22Rv1 (cell line): ENCODE measurements at regions not wholly inside any gene's neighbourhood (a gene's known extent, or its start where the extent isn't known, plus 50 kb on each side); places are given as distances from the start of the nearest gene placed in this dataset.
A peak's percentile ranks its signal among the peaks of the same experiment; 100 is the strongest.

Experiments
- H3K27ac ChIP-seq: fragments of 450-650 bp; 2 replicates; pipeline ENCODE4 v1.5.1; 2017
- ZFX ChIP-seq: fragments of 450-650 bp; IDR thresholded peaks from 2 replicates; pipeline ENCODE4 v1.6.1; 2017; ENCODE audit warnings: antibody characterized with exemption, borderline replicate concordance
- TF ChIP-seq, protein P1 (sequence below): fragments of 450-650 bp; IDR thresholded peaks from 2 replicates; pipeline ENCODE4 v1.5.1; 2017; ENCODE audit warnings: mild to moderate bottlenecking

DNA sequence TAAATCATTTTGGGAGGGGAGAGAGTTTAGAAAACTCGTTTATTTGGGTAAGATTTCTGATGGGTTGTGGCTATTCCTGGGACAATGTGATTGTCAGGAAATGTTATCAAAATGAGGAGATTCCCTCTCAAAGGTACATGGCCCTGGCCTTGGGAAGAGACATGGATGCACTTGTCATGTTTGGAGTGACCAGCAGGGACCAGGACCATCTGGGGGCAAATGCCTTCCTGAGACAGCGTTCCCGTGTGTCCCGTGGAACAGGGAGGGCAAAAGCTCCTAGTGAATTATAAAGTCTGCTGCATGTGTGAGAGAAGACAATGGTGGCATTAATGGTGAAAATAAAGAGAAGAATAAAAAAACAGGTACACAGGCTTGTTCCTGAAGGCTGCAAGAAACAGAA lies 317.3 kb downstream of the ZNF536 start:
- TF ChIP-seq, protein P1, sequence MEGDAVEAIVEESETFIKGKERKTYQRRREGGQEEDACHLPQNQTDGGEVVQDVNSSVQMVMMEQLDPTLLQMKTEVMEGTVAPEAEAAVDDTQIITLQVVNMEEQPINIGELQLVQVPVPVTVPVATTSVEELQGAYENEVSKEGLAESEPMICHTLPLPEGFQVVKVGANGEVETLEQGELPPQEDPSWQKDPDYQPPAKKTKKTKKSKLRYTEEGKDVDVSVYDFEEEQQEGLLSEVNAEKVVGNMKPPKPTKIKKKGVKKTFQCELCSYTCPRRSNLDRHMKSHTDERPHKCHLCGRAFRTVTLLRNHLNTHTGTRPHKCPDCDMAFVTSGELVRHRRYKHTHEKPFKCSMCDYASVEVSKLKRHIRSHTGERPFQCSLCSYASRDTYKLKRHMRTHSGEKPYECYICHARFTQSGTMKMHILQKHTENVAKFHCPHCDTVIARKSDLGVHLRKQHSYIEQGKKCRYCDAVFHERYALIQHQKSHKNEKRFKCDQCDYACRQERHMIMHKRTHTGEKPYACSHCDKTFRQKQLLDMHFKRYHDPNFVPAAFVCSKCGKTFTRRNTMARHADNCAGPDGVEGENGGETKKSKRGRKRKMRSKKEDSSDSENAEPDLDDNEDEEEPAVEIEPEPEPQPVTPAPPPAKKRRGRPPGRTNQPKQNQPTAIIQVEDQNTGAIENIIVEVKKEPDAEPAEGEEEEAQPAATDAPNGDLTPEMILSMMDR = no peak
- no peak for TF ChIP-seq ZFX
- no peak overlapping the region for H3K27ac ChIP-seq

DNA sequence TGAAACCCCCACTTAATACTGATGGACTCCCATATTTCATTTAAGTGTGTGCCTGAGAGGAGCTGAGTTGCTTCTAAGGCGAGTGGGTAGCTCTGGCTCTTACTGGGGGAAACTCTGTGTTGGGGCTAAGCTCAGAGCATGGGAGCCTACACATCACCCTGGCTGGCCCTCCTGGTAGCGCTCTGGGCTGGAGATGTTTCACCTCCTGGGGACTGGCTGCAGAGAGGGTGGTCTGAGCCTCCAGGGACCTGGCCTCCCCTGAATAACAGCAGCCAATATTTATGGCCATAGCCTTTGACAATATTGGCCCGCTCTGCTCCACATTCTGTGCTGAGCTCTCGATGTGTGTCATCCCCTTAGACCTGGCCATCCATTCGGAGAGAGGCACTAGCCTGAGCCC lies 316.5 kb downstream of the ZNF536 start:
- TF ChIP-seq ZFX = no peak
- TF ChIP-seq, protein P1 = no peak
- no peak overlapping the region for H3K27ac ChIP-seq

DNA sequence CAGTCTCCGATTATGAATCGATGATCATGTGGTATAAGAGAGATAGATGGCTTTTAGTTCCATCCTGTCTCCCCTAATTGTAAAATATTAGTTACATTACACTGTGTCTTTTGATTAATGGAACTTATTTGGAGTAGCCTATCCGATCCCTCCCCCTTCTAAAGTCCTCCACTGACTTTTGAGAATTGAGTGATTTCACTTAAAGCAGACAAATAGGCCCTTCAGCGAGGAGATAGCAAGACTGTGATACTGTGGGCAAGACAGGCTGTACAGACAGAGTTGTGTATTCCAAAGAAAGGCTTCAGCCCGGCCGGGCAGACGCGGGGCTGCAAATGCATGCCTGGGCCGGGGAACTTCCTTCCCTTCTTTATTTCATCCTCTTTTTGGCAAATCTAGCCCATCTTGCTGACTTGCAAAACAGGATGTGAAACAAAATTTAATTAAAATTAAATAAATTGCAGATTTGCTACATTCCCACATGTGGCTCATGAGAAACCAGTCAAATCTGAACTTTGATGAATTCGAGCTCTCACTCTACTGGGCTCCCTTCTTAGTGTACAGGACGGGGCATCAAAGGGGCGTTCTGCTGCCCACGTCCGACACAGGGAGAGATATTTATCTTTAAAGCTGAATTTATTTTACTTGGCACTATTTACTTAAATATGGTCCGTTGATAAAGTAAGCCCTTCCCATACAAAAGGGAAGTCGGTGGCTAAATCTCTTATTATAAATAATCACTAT lies 314.8 kb downstream of the ZNF536 start:
- TF ChIP-seq, protein P1 = no peak
- TF ChIP-seq ZFX = no peak
- no peak overlapping the region for H3K27ac ChIP-seq

DNA sequence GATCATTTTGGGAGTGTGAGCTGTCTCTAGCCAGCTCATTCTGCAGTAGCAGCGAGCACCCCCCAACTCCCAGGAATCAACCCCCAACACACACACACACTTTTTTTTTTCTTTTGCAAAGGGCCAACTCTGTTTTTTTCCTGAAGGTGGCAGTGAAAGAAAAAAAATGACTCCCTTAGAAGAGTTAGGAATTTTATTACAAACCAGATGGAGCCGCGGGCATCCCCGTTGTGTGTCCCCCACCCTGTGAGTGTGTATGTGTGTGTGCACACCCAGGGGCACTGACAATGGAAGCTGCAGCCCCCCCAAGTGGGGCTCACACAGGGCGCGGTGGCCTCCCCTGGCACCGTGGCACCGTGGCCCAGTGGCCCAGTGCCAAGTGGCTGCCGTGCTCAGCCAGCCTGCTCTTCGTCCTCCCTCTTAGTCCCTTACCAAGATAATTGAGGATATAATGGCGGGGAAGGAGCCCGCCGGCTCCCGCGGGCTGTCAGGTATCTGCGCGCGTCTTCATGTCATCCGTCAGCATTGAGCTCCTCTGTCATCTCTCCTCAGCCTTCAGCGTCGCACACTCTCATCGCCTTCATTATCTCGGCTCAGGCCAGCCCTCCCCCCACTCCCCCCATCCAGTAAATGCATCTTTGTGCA lies 314.1 kb downstream of the ZNF536 start:
- H3K27ac ChIP-seq = no peak overlapping the region
- TF ChIP-seq ZFX = no peak
- TF ChIP-seq, protein P1 = no peak

DNA sequence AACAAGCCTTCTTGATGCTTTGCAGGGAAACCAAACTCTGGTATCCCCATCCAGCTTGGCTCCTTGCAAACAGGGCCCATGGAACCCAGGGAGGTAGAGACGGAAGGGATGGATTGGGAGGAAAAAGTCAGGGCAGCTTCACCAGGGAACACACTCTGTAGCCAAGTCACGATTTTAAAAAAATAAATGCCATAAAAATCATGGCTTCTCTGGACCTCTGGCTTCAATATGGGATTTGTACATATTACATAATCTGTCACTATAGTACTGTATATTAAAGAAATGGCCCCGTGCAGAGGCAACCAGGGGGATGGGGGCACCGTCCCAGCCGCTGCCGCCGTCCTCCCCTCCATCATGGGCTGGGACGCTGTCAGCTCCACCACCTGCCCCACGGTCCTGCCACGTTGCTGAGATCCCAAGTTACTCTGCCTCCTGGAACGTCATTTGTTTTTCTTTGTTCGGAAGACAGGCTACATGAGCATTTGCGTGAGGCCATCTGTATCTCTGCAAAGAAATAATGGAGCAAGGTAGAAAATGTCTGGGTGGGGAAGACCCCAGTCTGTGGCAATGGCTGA lies 313.3 kb downstream of the ZNF536 start:
- H3K27ac ChIP-seq = no peak overlapping the region
- TF ChIP-seq, protein P1 = no peak
- TF ChIP-seq ZFX = no peak

DNA sequence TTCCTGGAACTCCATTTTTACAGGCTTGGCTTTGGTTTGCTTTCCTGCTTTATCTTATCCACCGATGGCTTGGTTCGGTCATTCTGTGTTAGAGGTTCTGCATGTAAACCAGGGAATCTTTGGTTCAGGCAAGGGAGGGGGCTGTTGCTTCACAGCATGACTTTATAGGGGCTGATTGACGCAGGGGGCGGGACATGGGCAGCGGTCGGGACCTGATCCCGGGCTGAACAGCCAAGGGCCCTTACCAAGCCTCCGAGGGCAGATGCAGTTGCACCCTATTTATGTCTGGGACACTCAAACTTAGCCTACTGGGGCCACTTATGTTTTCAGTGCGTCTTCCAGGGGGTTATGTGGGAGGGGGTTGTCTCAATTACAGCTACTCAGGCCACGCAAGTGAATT lies 312.4 kb downstream of the ZNF536 start:
- TF ChIP-seq, protein P1 = no peak
- no peak for TF ChIP-seq ZFX
- H3K27ac ChIP-seq = no peak overlapping the region

DNA sequence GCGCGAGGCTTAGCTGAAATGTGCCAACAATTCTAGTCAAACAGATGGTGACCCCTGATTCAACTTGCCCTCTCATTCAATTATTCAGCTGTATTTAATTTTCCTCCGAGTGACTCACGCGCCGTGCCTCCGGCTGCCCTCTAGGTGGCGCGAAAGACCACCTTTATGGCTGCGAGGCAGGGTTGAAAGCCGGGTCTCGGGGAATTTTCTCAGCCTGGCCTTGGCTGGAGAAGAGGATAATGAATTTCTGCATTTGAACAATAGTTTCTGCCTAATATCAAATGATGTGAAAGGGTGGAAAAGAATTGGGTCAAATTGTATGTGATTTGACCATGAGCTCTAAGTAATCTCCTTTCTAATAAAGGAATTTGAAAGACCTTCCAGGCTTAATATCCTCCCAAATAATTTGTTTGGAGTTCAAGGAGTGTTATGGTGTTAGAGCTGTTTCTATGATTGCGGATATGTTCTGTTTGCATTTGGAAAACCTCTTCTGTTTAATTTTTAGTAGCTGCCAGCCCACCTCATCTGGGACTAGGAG lies 310.9 kb downstream of the ZNF536 start:
- H3K27ac ChIP-seq = no peak overlapping the region
- TF ChIP-seq, protein P1 = peak; percentile 87
- no peak for TF ChIP-seq ZFX
